HCT116 (cell line): ENCODE measurements at regions not wholly inside any gene's neighbourhood (a gene's known extent, or its start where the extent isn't known, plus 50 kb on each side); places are given as distances from the start of the nearest gene placed in this dataset.

Experiments
- ATAC-seq: fragments of 200-7000 bp; cut with Tn5 transposase; 2 replicates; pipeline ENCODE4 v1.9.1; 2020; ENCODE audit warnings: mild to moderate bottlenecking, moderate library complexity
- BruUV-seq: library from RNA; stranded (reverse); fragments of 400-500 nt; replicated peaks from 2 replicates; lab custom pipeline; 2021; lab: Mats Ljungman, UMichigan
- CTCF ChIA-PET: fragments of 300-600 bp; sonication (Branson Sonifier 250); formaldehyde crosslinking; loops from one replicate; lab custom pipeline; 2021; ENCODE audit warnings: antibody characterized with exemption; lab: Charles Lee
- POLR2A ChIA-PET: fragments of 300-600, 350-600 bp; sonication (Branson Sonifier 250); formaldehyde crosslinking; loops from one replicate; lab custom pipeline; 2021; ENCODE audit warnings: antibody characterized with exemption; lab: Charles Lee
- RAD21 ChIA-PET, 2 experiments: fragments of 300-600 bp; sonication (Branson Sonifier 250); formaldehyde crosslinking; loops; one replicate each; lab custom pipeline; 2023; ENCODE audit warnings: low total read pairs in 2 of 2; ENCODE audit not compliant: uncharacterized antibody in 2 of 2, unreplicated experiment in 2 of 2, low non-redundant PET in 1 of 2; lab: Charles Lee
- DNase-seq: peaks from one replicate; pipeline ENCODE4 v3.0.0-alpha.2; 2010; ENCODE audit warnings: low read depth, low spot score
- H2AFZ ChIP-seq: fragments of 200-600 bp; shearing (Covaris generic), sonication (generic); 2 replicates; pipeline ENCODE4 v1.6.1; 2017; ENCODE audit warnings: low read depth, mixed run types, mixed read lengths, antibody characterized with exemption, low read length; ENCODE audit not compliant: poor library complexity, severe bottlenecking
- H3K27ac ChIP-seq: 2 replicates; pipeline ENCODE4 v1.5.1; 2012; ENCODE audit warnings: low read depth, low read length
- H3K27me3 ChIP-seq: fragments of 200-600 bp; sonication (generic); 2 replicates; pipeline ENCODE4 v1.6.1; 2016; ENCODE audit warnings: mixed run types, low read length, mixed read lengths; ENCODE audit not compliant: insufficient read depth
- H3K36me3 ChIP-seq, 2 experiments: fragments of 200-500 bp in 1 of 2; fragments of 200-600 bp in 1 of 2; sonication (Bioruptor generic) in 1 of 2; sonication (generic) in 1 of 2; 2 replicates each; pipeline versions ENCODE4 v1.5.1 to v1.6.1; 2014 to 2016; ENCODE audit warnings: low read length in 2 of 2, inconsistent platforms in 1 of 2, mixed read lengths in 1 of 2, mixed run types in 1 of 2; ENCODE audit not compliant: insufficient read depth in 2 of 2, control insufficient read depth in 1 of 2
- H3K4me1 ChIP-seq, 2 experiments: fragments of 200-600 bp in 1 of 2; sonication (generic) in 1 of 2; 2 replicates each; pipeline versions ENCODE4 v1.5.1 to v1.6.1; 2012 to 2017; ENCODE audit warnings: low read length in 2 of 2, inconsistent platforms in 1 of 2, mild to moderate bottlenecking in 1 of 2, mixed read lengths in 1 of 2, mixed run types in 1 of 2, moderate library complexity in 1 of 2; ENCODE audit not compliant: insufficient read depth in 2 of 2, control insufficient read depth in 1 of 2
- H3K4me2 ChIP-seq: fragments of 200-600 bp; sonication (generic); 2 replicates; pipeline ENCODE4 v1.6.1; 2017; ENCODE audit warnings: mixed run types, low read length, mixed read lengths
- H3K4me3 ChIP-seq, 2 experiments: fragments of 200-600 bp in 1 of 2; sonication (generic) in 1 of 2; replicated peaks in 1 of 2; 2 replicates each; pipeline ENCODE4 v1.5.1; 2011 to 2016; ENCODE audit warnings: low read length in 2 of 2, control low read depth in 1 of 2, low read depth in 1 of 2, mild to moderate bottlenecking in 1 of 2, mixed read lengths in 1 of 2, mixed run types in 1 of 2
- H3K79me2 ChIP-seq: fragments of 200-600 bp; sonication (generic); 2 replicates; pipeline ENCODE4 v1.6.1; 2017; ENCODE audit warnings: mild to moderate bottlenecking, mixed run types, low read length, moderate library complexity, mixed read lengths; ENCODE audit not compliant: insufficient read depth
- H3K9ac ChIP-seq: fragments of 200-600 bp; sonication (generic); 2 replicates; pipeline ENCODE4 v1.6.1; 2016; ENCODE audit warnings: low read length, mixed read lengths
- H3K9me2 ChIP-seq: fragments of 200-600 bp; sonication (generic), shearing (Covaris generic); 2 replicates; pipeline ENCODE4 v1.6.1; 2017; ENCODE audit warnings: mixed run types, mild to moderate bottlenecking, moderate library complexity; ENCODE audit not compliant: insufficient read depth
- H3K9me3 ChIP-seq, 2 experiments: fragments of 200-500 bp in 1 of 2; fragments of 200-600 bp in 1 of 2; sonication (Bioruptor generic) in 1 of 2; sonication (generic) in 1 of 2; 2 replicates each; pipeline ENCODE4 v1.6.1; 2014 to 2017; ENCODE audit warnings: low read length in 2 of 2, mixed read lengths in 2 of 2, inconsistent platforms in 1 of 2, low read depth in 1 of 2, mild to moderate bottlenecking in 1 of 2, mixed run types in 1 of 2, moderate library complexity in 1 of 2; ENCODE audit not compliant: control insufficient read depth in 1 of 2, insufficient read depth in 1 of 2
- H4K20me1 ChIP-seq: fragments of 200-600 bp; sonication (generic), shearing (Covaris generic); 2 replicates; pipeline ENCODE4 v1.6.1; 2017; ENCODE audit warnings: mixed run types, mild to moderate bottlenecking, moderate library complexity; ENCODE audit not compliant: insufficient read depth
- CTCF ChIP-seq, 3 experiments: fragments of 200-600 bp in 1 of 3; sonication (generic) in 1 of 3; IDR thresholded peaks in 2 of 3; conservative IDR thresholded peaks in 1 of 3; 2 replicates each; pipeline ENCODE4 v1.5.1; 2012 to 2017; ENCODE audit warnings: low read depth in 2 of 3, low read length in 2 of 3, antibody characterized with exemption in 1 of 3, borderline replicate concordance in 1 of 3, control low read depth in 1 of 3, mild to moderate bottlenecking in 1 of 3, mixed read lengths in 1 of 3, mixed run types in 1 of 3, moderate library complexity in 1 of 3; ENCODE audit not compliant: insufficient read depth in 1 of 3
- ELF1 ChIP-seq: IDR thresholded peaks from 2 replicates; pipeline ENCODE4 v1.6.1; 2012; ENCODE audit warnings: low read depth, borderline replicate concordance
- EZH2 ChIP-seq: fragments of 200-600 bp; sonication (generic); IDR thresholded peaks from 2 replicates; pipeline ENCODE4 v1.6.1; 2017; ENCODE audit warnings: antibody characterized with exemption, mixed run types
- EZH2phosphoT487 ChIP-seq: fragments of 200-600 bp; IDR thresholded peaks from 2 replicates; pipeline ENCODE4 v1.6.1; 2018; ENCODE audit warnings: antibody characterized with exemption, borderline replicate concordance
- JUND ChIP-seq: IDR thresholded peaks from 2 replicates; pipeline ENCODE4 v1.6.1; 2012
- MAX ChIP-seq: IDR thresholded peaks from 2 replicates; pipeline ENCODE4 v1.6.1; 2012
- POLR2A ChIP-seq: IDR thresholded peaks from 2 replicates; pipeline ENCODE4 v1.7.0; 2011; ENCODE audit warnings: borderline replicate concordance; ENCODE audit not compliant: insufficient read depth, insufficient read length; ENCODE audit errors: extremely low read depth
- YY1 ChIP-seq: IDR thresholded peaks from 2 replicates; pipeline ENCODE4 v1.6.1; 2011; ENCODE audit warnings: low read length, low read depth, moderate library complexity, mild to moderate bottlenecking; ENCODE audit not compliant: insufficient replicate concordance; ENCODE audit errors: extremely low read depth
- ZBTB33 ChIP-seq: IDR thresholded peaks from 2 replicates; pipeline ENCODE4 v1.6.1; 2011; ENCODE audit warnings: mild to moderate bottlenecking, low read length, moderate library complexity; ENCODE audit not compliant: insufficient replicate concordance; ENCODE audit errors: extremely low read depth
- ZNF274 ChIP-seq: fragments of 200-500 bp; sonication (Bioruptor generic); IDR thresholded peaks from 2 replicates; pipeline ENCODE4 v1.6.1; 2014; ENCODE audit warnings: mild to moderate bottlenecking, low read depth, low read length, inconsistent platforms
- intact Hi-C: fragments of 100-400 bp; cut with micrococcal nuclease; formaldehyde crosslinking; loops from 2 replicates; pipeline ENCODE4 v1.10.0; 2022

DNA sequence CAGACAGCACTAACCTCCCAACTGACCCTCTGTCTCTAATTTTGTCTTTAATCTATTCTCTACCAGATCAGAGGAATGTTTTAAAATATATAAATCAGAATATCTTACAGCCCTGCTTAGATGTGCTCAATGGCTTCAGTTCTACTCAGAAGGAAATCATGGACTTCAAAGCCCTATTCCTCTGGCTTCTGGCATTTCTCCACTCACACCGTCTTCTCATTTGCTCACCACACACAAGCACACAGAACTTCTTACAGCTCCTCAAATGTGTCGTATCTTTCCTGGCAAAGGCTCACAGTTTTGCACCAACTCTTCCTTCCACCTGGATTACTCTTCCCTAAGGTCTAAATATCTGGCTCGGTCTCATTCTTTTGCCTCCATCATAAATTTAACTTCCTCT is 71.6 kb upstream of the NUDT7 start:
- H3K27ac ChIP-seq, result no peak overlapping the region
- H4K20me1 ChIP-seq, result no peaks in the 10 kb centered on the region
- H3K79me2 ChIP-seq, result no peaks in the 10 kb centered on the region
- POLR2A ChIA-PET, result no interaction called here
- no peak overlapping the region for H2AFZ ChIP-seq
- H3K4me1 ChIP-seq, result no peaks in the 10 kb centered on the region
- no peaks in the 10 kb centered on the region for H3K9me3 ChIP-seq
- no TSS peak for BruUV-seq
- no peak for TF ChIP-seq MAX
- TF ChIP-seq CTCF (IDR thresholded peaks at IDR 0.05 in 2 of 3, conservative IDR thresholded peaks at IDR 0.05 in 1 of 3; ENCODE audit: borderline replicate concordance in 1 of 3, insufficient read depth in 1 of 3, low read depth in 2 of 3, low read length in 2 of 3), result no peak
- TF ChIP-seq JUND, result no peak
- no peak for TF ChIP-seq YY1
- no peak for TF ChIP-seq ZBTB33
- TF ChIP-seq POLR2A, result no peak
- TF ChIP-seq ZNF274, result no peak
- TF ChIP-seq ELF1, result no peak
- no peak for TF ChIP-seq EZH2
- TF ChIP-seq EZH2phosphoT487, result no peak
- no peak overlapping the region for H3K9ac ChIP-seq
- H3K4me2 ChIP-seq, result no peak overlapping the region
- CTCF ChIA-PET, result no interaction called here
- peaks cover 45% of the 10 kb centered on the region for H3K27me3 ChIP-seq
- intact Hi-C loops, result no loop called here
- no peak for DNase-seq
- no peaks in the 10 kb centered on the region for H3K9me2 ChIP-seq
- no peak overlapping the region for H3K4me3 ChIP-seq
- no peak for ATAC-seq
- no peaks in the 10 kb centered on the region for H3K36me3 ChIP-seq
- RAD21 ChIA-PET, result no interaction called here
